B cell (primary cell): ENCODE measurements at regions not wholly inside any gene's neighbourhood (a gene's known extent, or its start where the extent isn't known, plus 50 kb on each side); places are given as distances from the start of the nearest gene placed in this dataset.

Experiments used
- ATAC-seq: fragments of 200-7000 bp; cut with Tn5 transposase; one replicate; pipeline ENCODE4 v1.10.0; 2021; ENCODE audit warnings: low read depth, mild to moderate bottlenecking, moderate number of reproducible peaks, moderate library complexity
- CTCF ChIA-PET: fragments of 350-600 bp; sonication (Branson Sonifier 250); formaldehyde crosslinking; loops from one replicate; lab custom pipeline; 2021; ENCODE audit warnings: antibody characterized with exemption, inconsistent platforms; lab: Charles Lee
- POLR2A ChIA-PET: fragments of 350-600 bp; sonication (Branson Sonifier 250); formaldehyde crosslinking; loops from one replicate; lab custom pipeline; 2021; ENCODE audit warnings: antibody characterized with exemption; lab: Charles Lee
- DNase-seq: peaks from one replicate; pipeline ENCODE4 v3.0.0; 2013
- H2AFZ ChIP-seq: 2 replicates; pipeline ENCODE4 v1.6.1; 2012; ENCODE audit warnings: mild to moderate bottlenecking, low read depth, low read length; ENCODE audit not compliant: insufficient read depth, poor library complexity, severe bottlenecking
- H3K27ac ChIP-seq, 2 donors: 1 replicate in 1 of 2; 2 replicates in 1 of 2; pipeline ENCODE4 v1.5.1; 2012 to 2013; ENCODE audit warnings: low read length in 2 of 2, mild to moderate bottlenecking in 2 of 2, moderate library complexity in 1 of 2
- H3K27me3 ChIP-seq, 4 experiments: fragments of 200-600 bp in 1 of 4; sonication (generic) in 1 of 4; replicated peaks in 1 of 4; 1 replicate in 2 of 4; 2 replicates in 2 of 4; pipeline versions ENCODE4 v1.6.1 to v1.7.0; 2013 to 2016; ENCODE audit warnings: low read length in 3 of 4, mild to moderate bottlenecking in 2 of 4, mixed read lengths in 1 of 4, moderate library complexity in 1 of 4; ENCODE audit not compliant: insufficient read depth in 4 of 4, control insufficient read depth in 3 of 4; ENCODE audit errors: control extremely low read depth in 1 of 4
- H3K36me3 ChIP-seq, 2 experiments: replicated peaks in 1 of 2; 1 replicate in 1 of 2; 2 replicates in 1 of 2; pipeline versions ENCODE4 v1.6.1 to v1.7.1; 2013; ENCODE audit warnings: low read length in 1 of 2; ENCODE audit not compliant: insufficient read depth in 2 of 2, control insufficient read depth in 1 of 2; ENCODE audit errors: control extremely low read depth in 1 of 2, extremely low read depth in 1 of 2
- H3K4me1 ChIP-seq, 2 donors: fragments of 200-600 bp in 1 of 2; sonication (generic) in 1 of 2; 1 replicate in 1 of 2; 2 replicates in 1 of 2; pipeline versions ENCODE4 v1.5.1 to v1.6.1; 2013 to 2017; ENCODE audit warnings: low read length in 2 of 2; ENCODE audit not compliant: control insufficient read depth in 2 of 2, insufficient read depth in 2 of 2
- H3K4me2 ChIP-seq: replicated peaks from 2 replicates; pipeline ENCODE3; 2012; ENCODE audit warnings: mild to moderate bottlenecking, low read depth, low read length; ENCODE audit not compliant: poor library complexity, severe bottlenecking
- H3K4me3 ChIP-seq, 5 experiments: fragments of 200-600 bp in 1 of 5; sonication (generic) in 1 of 5; 1 replicate in 3 of 5; 2 replicates in 2 of 5; pipeline versions ENCODE4 v1.5.1 to v1.7.0; 2011 to 2016; ENCODE audit warnings: low read length in 4 of 5, mild to moderate bottlenecking in 4 of 5, low read depth in 2 of 5, control low read depth in 1 of 5, moderate library complexity in 1 of 5; ENCODE audit not compliant: insufficient read depth in 1 of 5; ENCODE audit errors: control extremely low read depth in 1 of 5, extremely low read depth in 1 of 5
- H3K79me2 ChIP-seq: fragments of 200-600 bp; sonication (generic); one replicate; pipeline ENCODE4 v1.6.0; 2016; ENCODE audit warnings: low read length; ENCODE audit not compliant: control insufficient read depth, insufficient read depth
- H3K9ac ChIP-seq: fragments of 200-600 bp; sonication (generic); 2 replicates; pipeline ENCODE4 v1.6.1; 2017; ENCODE audit warnings: mild to moderate bottlenecking, low read length, moderate library complexity
- H3K9me3 ChIP-seq, 3 donors: one replicate each; pipeline versions ENCODE4 v1.6.1 to v1.7.1; 2013; ENCODE audit warnings: low read length in 2 of 3; ENCODE audit not compliant: control insufficient read depth in 2 of 3, insufficient read depth in 1 of 3; ENCODE audit errors: control extremely low read depth in 1 of 3
- H4K20me1 ChIP-seq: 2 replicates; pipeline ENCODE4 v1.6.0; 2012; ENCODE audit warnings: mild to moderate bottlenecking, low read length; ENCODE audit not compliant: insufficient read depth, control insufficient read depth, poor library complexity, severe bottlenecking
- H3K27ac Mint-ChIP-seq: one replicate; pipeline ENCODE4 v1.8.0; 2021; ENCODE audit warnings: mixed read lengths
- H3K27me3 Mint-ChIP-seq: one replicate; pipeline ENCODE4 v1.8.0; 2021; ENCODE audit warnings: mixed read lengths
- H3K4me1 Mint-ChIP-seq: one replicate; pipeline ENCODE4 v1.8.0; 2021; ENCODE audit warnings: mixed read lengths
- H3K4me3 Mint-ChIP-seq: one replicate; pipeline ENCODE4 v1.8.0; 2021; ENCODE audit warnings: mixed read lengths
- H3K9me3 Mint-ChIP-seq: one replicate; pipeline ENCODE4 v1.8.0; 2022; ENCODE audit warnings: mixed read lengths; ENCODE audit not compliant: insufficient read depth
- CTCF ChIP-seq: fragments of 200-600 bp; IDR thresholded peaks from one replicate; pipeline ENCODE4 v1.8.0; 2022; ENCODE audit warnings: antibody characterized with exemption, mild to moderate bottlenecking
- EZH2 ChIP-seq: IDR thresholded peaks from 2 replicates; pipeline ENCODE4 v1.6.1; 2012; ENCODE audit warnings: borderline replicate concordance, low read depth, mild to moderate bottlenecking, moderate library complexity, low read length; ENCODE audit not compliant: insufficient read depth, poor library complexity, severe bottlenecking
- WGBS: methylation state at CpG from one replicate; pipeline ENCODE4 v1.1.5; 2013; ENCODE audit warnings: missing lambda C conversion rate; ENCODE audit not compliant: insufficient coverage; 5-methylcytosine and 5-hydroxymethylcytosine counted together
- intact Hi-C: fragments of 100-400 bp; cut with micrococcal nuclease; formaldehyde crosslinking; loops from one replicate; pipeline ENCODE4 v1.10.0; 2022

DNA sequence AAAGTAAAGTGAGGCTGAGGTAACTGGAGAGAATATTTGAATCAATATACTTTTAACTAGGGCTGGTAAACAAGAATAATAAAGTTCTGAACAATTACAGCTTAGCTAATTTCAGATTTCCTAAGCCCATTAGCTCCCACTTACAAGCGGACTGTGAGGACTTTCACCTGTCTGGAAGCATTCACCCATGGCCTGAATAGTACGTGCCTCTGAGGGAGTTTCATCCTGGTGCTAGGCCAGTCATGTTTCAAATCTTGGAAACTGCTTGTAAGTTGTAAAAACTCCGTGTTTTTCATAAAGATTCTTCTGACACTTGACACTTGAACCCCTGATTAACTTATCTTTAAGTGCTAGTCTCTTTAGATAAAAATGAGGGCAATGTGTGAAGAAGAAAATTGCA, 975.2 kb upstream of the GHITM start:
- ChIA-PET POLR2A (no interaction called here), CTCF (no interaction called here)
- no peak overlapping the region for H3K27ac ChIP-seq
- H3K27me3 Mint-ChIP-seq, result no peaks in the 10 kb centered on the region
- no peaks in the 10 kb centered on the region for H3K36me3 ChIP-seq
- H3K9me3 Mint-ChIP-seq, result no peaks in the 10 kb centered on the region
- H3K4me3 Mint-ChIP-seq, result no peak overlapping the region
- WGBS, result 100% methylated on average over 1 of the region's 3 CpGs
- intact Hi-C loops, result no loop called here
- no peak overlapping the region for H2AFZ ChIP-seq
- TF ChIP-seq EZH2, result no peak
- TF ChIP-seq CTCF, result no peak
- no peak overlapping the region for H3K27ac Mint-ChIP-seq
- H3K9ac ChIP-seq, result no peak overlapping the region
- H4K20me1 ChIP-seq, result no peaks in the 10 kb centered on the region
- DNase-seq (no peak), ATAC-seq (no peak)
- no peak overlapping the region for H3K4me3 ChIP-seq
- H3K79me2 ChIP-seq, result no peaks in the 10 kb centered on the region
- H3K4me1 Mint-ChIP-seq, result no peaks in the 10 kb centered on the region
- H3K4me2 ChIP-seq, result no peak overlapping the region
- H3K27me3 ChIP-seq, result no peaks in the 10 kb centered on the region
- no peaks in the 10 kb centered on the region for H3K4me1 ChIP-seq
- H3K9me3 ChIP-seq, result no peaks in the 10 kb centered on the region

GRCh38 chr10:83165265-83165664, 974.0 kb upstream of the GHITM start:
- Histone ChIP-seq H3K4me2 (no peak overlapping the region), H3K27me3 (no peaks in the 10 kb centered on the region), H3K79me2 (no peaks in the 10 kb centered on the region), H4K20me1 (no peaks in the 10 kb centered on the region), H3K9ac (no peak overlapping the region), H3K4me1 (no peaks in the 10 kb centered on the region), H2AFZ (no peak overlapping the region), H3K4me3 (no peak overlapping the region), H3K36me3 (no peaks in the 10 kb centered on the region), H3K9me3 (no peaks in the 10 kb centered on the region), H3K27ac (no peak overlapping the region)
- ChIA-PET CTCF (no interaction called here), POLR2A (no interaction called here)
- TF ChIP-seq CTCF, result no peak
- TF ChIP-seq EZH2, result no peak
- no peak for ATAC-seq
- H3K27me3 Mint-ChIP-seq, result no peaks in the 10 kb centered on the region
- H3K4me1 Mint-ChIP-seq, result no peaks in the 10 kb centered on the region
- 100% methylated on average over 1 of the region's 3 CpGs for WGBS
- H3K4me3 Mint-ChIP-seq, result no peak overlapping the region
- DNase-seq, result no peak
- H3K27ac Mint-ChIP-seq, result no peak overlapping the region
- no peaks in the 10 kb centered on the region for H3K9me3 Mint-ChIP-seq
- intact Hi-C loops, result no loop called here
